Inflammatory macrophage treated with lipopolysaccharide for 1 hour (primary cell): ENCODE measurements at regions not wholly inside any gene's neighbourhood (a gene's known extent, or its start where the extent isn't known, plus 50 kb on each side); places are given as distances from the start of the nearest gene placed in this dataset.

ENCODE experiments used
- DNase-seq, 2 donors: peaks; one replicate each; pipeline ENCODE4 v3.0.0-alpha.2; 2020 to 2022

- no peak for DNase-seq
Measured at GRCh38 chr17:71237903-71238538, 882.8 kb upstream of the SOX9 start.

GRCh38 chr17:71247441-71248015 lies 873.3 kb upstream of the SOX9 start:
- DNase-seq: no peak

- DNase-seq: no peak
Measured at GRCh38 chr17:71251276-71251675, 869.5 kb upstream of the SOX9 start.

GRCh38 chr17:71251951-71252350 lies 868.9 kb upstream of the SOX9 start:
- no peak for DNase-seq

- no peak for DNase-seq
Measured at GRCh38 chr17:71252436-71252835, 868.4 kb upstream of the SOX9 start.

- DNase-seq: no peak
Measured at GRCh38 chr17:71257096-71257495, 863.7 kb upstream of the SOX9 start.

GRCh38 chr17:71260366-71260940 lies 860.4 kb upstream of the SOX9 start:
- DNase-seq: no peak

GRCh38 chr17:71262586-71262985 lies 858.2 kb upstream of the SOX9 start:
- DNase-seq: no peak

GRCh38 chr17:71267668-71268067 lies 853.2 kb upstream of the SOX9 start:
- no peak for DNase-seq

- DNase-seq: no peak
Measured at GRCh38 chr17:71269201-71269600, 851.6 kb upstream of the SOX9 start.

- no peak for DNase-seq
Measured at GRCh38 chr17:71273441-71273840, 847.4 kb upstream of the SOX9 start.

- no peak for DNase-seq
Measured at GRCh38 chr17:71276079-71276478, 844.7 kb upstream of the SOX9 start.

- no peak for DNase-seq
Measured at GRCh38 chr17:71283486-71283885, 837.3 kb upstream of the SOX9 start.

GRCh38 chr17:71284032-71284755 lies 836.6 kb upstream of the SOX9 start:
- DNase-seq: no peak

GRCh38 chr17:71286625-71287024 lies 834.2 kb upstream of the SOX9 start:
- DNase-seq: no peak

- DNase-seq: no peak
Measured at GRCh38 chr17:71287071-71287823, 833.6 kb upstream of the SOX9 start.

- DNase-seq: no peak
Measured at GRCh38 chr17:71292006-71292405, 828.8 kb upstream of the SOX9 start.

GRCh38 chr17:71296005-71296404 lies 824.8 kb upstream of the SOX9 start:
- DNase-seq: no peak

- DNase-seq: no peak
Measured at GRCh38 chr17:71301063-71301462, 819.8 kb upstream of the SOX9 start.

- DNase-seq: no peak
Measured at GRCh38 chr17:71302721-71303549, 817.9 kb upstream of the SOX9 start.

GRCh38 chr17:71304498-71305158 lies 816.2 kb upstream of the SOX9 start:
- DNase-seq: no peak

- no peak for DNase-seq
Measured at GRCh38 chr17:71313866-71314265, 807.0 kb upstream of the SOX9 start.
